Subcutaneous abdominal adipose tissue (tissue), 5 donors: ENCODE measurements at regions not wholly inside any gene's neighbourhood (a gene's known extent, or its start where the extent isn't known, plus 50 kb on each side); places are given as distances from the start of the nearest gene placed in this dataset.
"Not testable (repeated sequence)": the region's sequence is repeated elsewhere in the genome, so short reads cannot be mapped to it uniquely, and the experiment has no call there.

Experiments
- H3K27ac ChIP-seq: one replicate; pipeline ENCODE4 v1.7.0; 2013; ENCODE audit warnings: low read depth, mild to moderate bottlenecking, inconsistent platforms, low read length, moderate library complexity
- H3K27me3 ChIP-seq, 5 donors: one replicate each; pipeline ENCODE4 v1.7.0; 2013; ENCODE audit warnings: low read length in 5 of 5, inconsistent platforms in 1 of 5; ENCODE audit not compliant: control insufficient read depth in 5 of 5, insufficient read depth in 4 of 5
- H3K36me3 ChIP-seq, 5 donors: one replicate each; pipeline ENCODE4 v1.7.0; 2013; ENCODE audit warnings: low read length in 5 of 5; ENCODE audit not compliant: control insufficient read depth in 5 of 5, insufficient read depth in 5 of 5
- H3K4me1 ChIP-seq, 5 donors: one replicate each; pipeline ENCODE4 v1.7.0; 2013; ENCODE audit warnings: low read length in 5 of 5, mild to moderate bottlenecking in 3 of 5, moderate library complexity in 1 of 5; ENCODE audit not compliant: control insufficient read depth in 5 of 5, insufficient read depth in 5 of 5
- H3K4me3 ChIP-seq, 5 donors: one replicate each; pipeline ENCODE4 v1.7.0; 2013; ENCODE audit warnings: low read length in 5 of 5, low read depth in 1 of 5
- H3K9ac ChIP-seq, 5 donors: one replicate each; pipeline ENCODE4 v1.7.0; 2013; ENCODE audit warnings: low read length in 5 of 5, mild to moderate bottlenecking in 4 of 5, moderate library complexity in 3 of 5
- H3K9me3 ChIP-seq, 5 donors: one replicate each; pipeline ENCODE4 v1.7.0; 2013; ENCODE audit warnings: low read length in 5 of 5; ENCODE audit not compliant: control insufficient read depth in 5 of 5
- donor health status: healthy.
- donor health status: healthy.
- donor health status: healthy.
- donor health status: healthy.
- donor health status: healthy.

GRCh38 chr9:82829818-82830217, 233.1 kb downstream of the RASEF start:
- Histone ChIP-seq H3K36me3 (no peaks in the 10 kb centered on the region), H3K4me3 (no peak overlapping the region), H3K27me3 (no peaks in the 10 kb centered on the region), H3K27ac (no peak overlapping the region), H3K9me3 (no peaks in the 10 kb centered on the region), H3K4me1 (no peaks in the 10 kb centered on the region), H3K9ac (no peak overlapping the region)

GRCh38 chr9:82865524-82865923, 197.4 kb downstream of the RASEF start:
- H3K36me3 ChIP-seq = no peaks in the 10 kb centered on the region
- H3K9ac ChIP-seq = no peak overlapping the region
- H3K4me3 ChIP-seq = no peak overlapping the region

GRCh38 chr9:82880336-82881050, 182.4 kb downstream of the RASEF start:
- H3K9me3 ChIP-seq = no peaks in the 10 kb centered on the region
- no peak overlapping the region for H3K27ac ChIP-seq
- H3K27me3 ChIP-seq = no peaks in the 10 kb centered on the region
- no peak overlapping the region for H3K9ac ChIP-seq
- H3K4me1 ChIP-seq = no peaks in the 10 kb centered on the region
- H3K4me3 ChIP-seq = no peak overlapping the region
- no peaks in the 10 kb centered on the region for H3K36me3 ChIP-seq

More at GRCh38 chr9:82865524-82865923, 197.4 kb downstream of the RASEF start:
- no peak overlapping the region for H3K27ac ChIP-seq
- H3K9me3 ChIP-seq = peaks cover 0 to 4% (median 2%) of the 10 kb centered on the region in 5 donors
- H3K27me3 ChIP-seq = no peaks in the 10 kb centered on the region
- H3K4me1 ChIP-seq = no peaks in the 10 kb centered on the region

GRCh38 chr9:82882138-82882537, 180.8 kb downstream of the RASEF start:
- no peaks in the 10 kb centered on the region for H3K36me3 ChIP-seq
- no peak overlapping the region for H3K27ac ChIP-seq
- no peak overlapping the region for H3K4me3 ChIP-seq
- H3K9ac ChIP-seq = no peak overlapping the region
- H3K4me1 ChIP-seq = no peaks in the 10 kb centered on the region
- H3K27me3 ChIP-seq = no peaks in the 10 kb centered on the region
- no peaks in the 10 kb centered on the region for H3K9me3 ChIP-seq

GRCh38 chr9:82882748-82883147, 180.2 kb downstream of the RASEF start:
- no peaks in the 10 kb centered on the region for H3K4me1 ChIP-seq
- no peaks in the 10 kb centered on the region for H3K9me3 ChIP-seq
- no peaks in the 10 kb centered on the region for H3K27me3 ChIP-seq
- no peak overlapping the region for H3K4me3 ChIP-seq
- no peaks in the 10 kb centered on the region for H3K36me3 ChIP-seq
- H3K27ac ChIP-seq = no peak overlapping the region
- H3K9ac ChIP-seq = no peak overlapping the region

- no peak overlapping the region for H3K9ac ChIP-seq
- H3K36me3 ChIP-seq = no peaks in the 10 kb centered on the region
- H3K27me3 ChIP-seq = no peaks in the 10 kb centered on the region
- no peak overlapping the region for H3K27ac ChIP-seq
- H3K4me1 ChIP-seq = no peaks in the 10 kb centered on the region
- H3K4me3 ChIP-seq = no peak overlapping the region
- no peaks in the 10 kb centered on the region for H3K9me3 ChIP-seq
These were observed 179.5 kb downstream of the RASEF start for GRCh38 chr9:82883436-82883835.

GRCh38 chr9:82883974-82884373, 179.0 kb downstream of the RASEF start:
- not testable (repeated sequence) for H3K27ac ChIP-seq, H3K27me3 ChIP-seq, H3K4me1 ChIP-seq, H3K9ac ChIP-seq, H3K4me3 ChIP-seq, H3K9me3 ChIP-seq, H3K36me3 ChIP-seq

GRCh38 chr9:82890401-82890800, 172.5 kb downstream of the RASEF start:
- Histone ChIP-seq H3K4me1 (no peaks in the 10 kb centered on the region), H3K9me3 (no peaks in the 10 kb centered on the region), H3K4me3 (no peak overlapping the region), H3K27ac (no peak overlapping the region), H3K27me3 (no peaks in the 10 kb centered on the region), H3K36me3 (no peaks in the 10 kb centered on the region), H3K9ac (no peak overlapping the region)

GRCh38 chr9:82890865-82891264, 172.1 kb downstream of the RASEF start:
- no peak overlapping the region for H3K9ac ChIP-seq
- H3K27me3 ChIP-seq = no peaks in the 10 kb centered on the region
- H3K9me3 ChIP-seq = no peaks in the 10 kb centered on the region
- H3K4me3 ChIP-seq = no peak overlapping the region
- H3K36me3 ChIP-seq = no peaks in the 10 kb centered on the region
- H3K27ac ChIP-seq = no peak overlapping the region
- no peaks in the 10 kb centered on the region for H3K4me1 ChIP-seq

- Histone ChIP-seq H3K36me3 (no peaks in the 10 kb centered on the region), H3K9me3 (no peaks in the 10 kb centered on the region), H3K4me1 (no peaks in the 10 kb centered on the region), H3K4me3 (no peak overlapping the region), H3K9ac (no peak overlapping the region), H3K27ac (no peak overlapping the region), H3K27me3 (no peaks in the 10 kb centered on the region)
These were observed 171.6 kb downstream of the RASEF start for GRCh38 chr9:82891321-82891720.
